ENCODE measurements at regions not wholly inside any gene's neighbourhood (a gene's known extent, or its start where the extent isn't known, plus 50 kb on each side); places are given as distances from the start of the nearest gene placed in this dataset.

DNA sequence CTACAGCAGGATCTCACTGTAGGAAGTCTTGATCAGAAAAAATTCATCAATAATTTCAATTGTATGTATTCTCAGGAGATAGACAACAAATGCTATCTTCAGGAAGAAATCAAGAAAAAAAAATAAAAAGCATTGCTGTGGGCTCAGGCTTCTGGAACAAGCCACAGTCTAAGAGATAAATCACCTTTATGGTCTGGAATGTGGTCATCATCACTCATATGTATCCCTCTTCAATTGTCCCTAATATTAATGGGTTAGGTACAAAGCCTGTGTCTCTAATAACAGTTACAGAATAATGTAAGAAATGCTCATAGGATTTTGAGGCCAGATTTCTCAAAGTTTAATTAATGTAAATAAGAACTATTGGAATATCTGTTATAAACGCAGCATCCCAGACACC is 305.9 kb upstream of the ANO3 start:
- WGBS, 3 donors, result 86 to 92% (median 89%) methylated on average over 1 of the region's 1 CpG
- Histone ChIP-seq H3K27ac (no peak overlapping the region), H3K4me1 (no peaks in the 10 kb centered on the region), H3K27me3 (ENCODE audit: insufficient read depth in 3 of 3, low read length in 2 of 3) (no peaks in the 10 kb centered on the region), H3K9me3 (no peaks in the 10 kb centered on the region), H3K4me3 (no peak overlapping the region), H3K36me3 (ENCODE audit: insufficient read depth in 1 of 2, low read depth in 1 of 2) (no peaks in the 10 kb centered on the region)
- TF ChIP-seq, protein P1, sequence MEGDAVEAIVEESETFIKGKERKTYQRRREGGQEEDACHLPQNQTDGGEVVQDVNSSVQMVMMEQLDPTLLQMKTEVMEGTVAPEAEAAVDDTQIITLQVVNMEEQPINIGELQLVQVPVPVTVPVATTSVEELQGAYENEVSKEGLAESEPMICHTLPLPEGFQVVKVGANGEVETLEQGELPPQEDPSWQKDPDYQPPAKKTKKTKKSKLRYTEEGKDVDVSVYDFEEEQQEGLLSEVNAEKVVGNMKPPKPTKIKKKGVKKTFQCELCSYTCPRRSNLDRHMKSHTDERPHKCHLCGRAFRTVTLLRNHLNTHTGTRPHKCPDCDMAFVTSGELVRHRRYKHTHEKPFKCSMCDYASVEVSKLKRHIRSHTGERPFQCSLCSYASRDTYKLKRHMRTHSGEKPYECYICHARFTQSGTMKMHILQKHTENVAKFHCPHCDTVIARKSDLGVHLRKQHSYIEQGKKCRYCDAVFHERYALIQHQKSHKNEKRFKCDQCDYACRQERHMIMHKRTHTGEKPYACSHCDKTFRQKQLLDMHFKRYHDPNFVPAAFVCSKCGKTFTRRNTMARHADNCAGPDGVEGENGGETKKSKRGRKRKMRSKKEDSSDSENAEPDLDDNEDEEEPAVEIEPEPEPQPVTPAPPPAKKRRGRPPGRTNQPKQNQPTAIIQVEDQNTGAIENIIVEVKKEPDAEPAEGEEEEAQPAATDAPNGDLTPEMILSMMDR (IDR thresholded peaks at IDR 0.05), result no peak
- intact Hi-C loops (cut with DNase I), result no loop called here
- no peak for ATAC-seq
- no peak for DNase-seq

DNA sequence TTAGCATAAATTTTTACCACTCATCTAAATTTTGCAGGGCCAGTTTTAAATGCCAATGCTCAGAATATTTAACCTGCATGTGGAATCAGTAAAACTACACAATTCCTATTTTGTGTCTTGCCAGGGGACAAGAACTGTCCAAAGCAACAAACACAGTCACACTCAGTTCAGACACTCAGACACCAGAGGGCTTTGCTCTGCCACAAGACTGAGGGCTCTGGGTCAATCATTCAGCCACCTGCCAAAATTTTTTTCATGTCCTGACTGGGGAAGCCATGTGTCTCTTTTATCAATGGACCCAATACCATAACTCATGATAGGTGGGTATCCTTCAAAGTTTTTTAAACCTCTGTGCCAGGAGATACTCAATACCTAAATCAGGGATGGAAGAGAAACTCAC is 304.0 kb upstream of the ANO3 start:
- no peak for ATAC-seq
- intact Hi-C loops (cut with DNase I), result no loop called here

DNA sequence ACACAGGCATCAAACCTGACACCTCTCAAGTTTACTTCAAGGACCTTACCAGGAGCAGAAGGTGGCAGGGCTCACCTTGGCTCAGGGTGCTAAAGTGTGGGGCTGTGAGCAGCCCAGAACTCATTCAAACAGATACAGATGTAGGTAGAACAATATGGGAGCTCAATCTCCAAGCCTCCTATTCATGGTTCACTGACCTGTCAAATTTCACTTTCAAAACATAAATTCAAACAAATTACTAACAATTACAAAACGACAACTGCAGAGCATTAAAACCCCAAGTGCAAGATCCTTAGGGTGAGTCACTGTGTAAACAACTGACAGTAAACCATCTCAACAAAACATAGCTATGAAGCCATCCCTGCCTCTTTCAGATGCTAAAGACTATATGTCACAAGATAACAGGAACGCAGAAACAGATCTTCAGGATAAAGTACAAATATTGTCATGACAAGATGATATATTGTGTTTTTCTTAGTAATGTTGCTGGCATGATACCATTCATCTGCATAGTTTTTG is 303.5 kb upstream of the ANO3 start:
- no peak for DNase-seq
- 64 to 74% (median 65%) methylated on average over 2 of the region's 2 CpGs for WGBS, 3 donors
- no peak overlapping the region for H3K27ac ChIP-seq
- H3K27me3 ChIP-seq (ENCODE audit: insufficient read depth in 3 of 3, low read length in 2 of 3), result no peaks in the 10 kb centered on the region
- TF ChIP-seq, protein P1 (IDR thresholded peaks at IDR 0.05), result no peak
- H3K36me3 ChIP-seq (ENCODE audit: insufficient read depth in 1 of 2, low read depth in 1 of 2), result no peaks in the 10 kb centered on the region
- ATAC-seq, result no peak
- H3K4me3 ChIP-seq, result no peak overlapping the region
- H3K4me1 ChIP-seq, result no peaks in the 10 kb centered on the region
- no peaks in the 10 kb centered on the region for H3K9me3 ChIP-seq
- intact Hi-C loops (cut with DNase I), result no loop called here

More for the DNA sequence above, 304.0 kb upstream of the ANO3 start:
- Histone ChIP-seq H3K9me3 (no peaks in the 10 kb centered on the region), H3K4me3 (no peak overlapping the region), H3K27ac (no peak overlapping the region), H3K27me3 (ENCODE audit: insufficient read depth in 3 of 3, low read length in 2 of 3) (no peaks in the 10 kb centered on the region), H3K4me1 (no peaks in the 10 kb centered on the region), H3K36me3 (ENCODE audit: insufficient read depth in 1 of 2, low read depth in 1 of 2) (no peaks in the 10 kb centered on the region)
- TF ChIP-seq, protein P1 (IDR thresholded peaks at IDR 0.05), result no peak
- DNase-seq, result no peak

DNA sequence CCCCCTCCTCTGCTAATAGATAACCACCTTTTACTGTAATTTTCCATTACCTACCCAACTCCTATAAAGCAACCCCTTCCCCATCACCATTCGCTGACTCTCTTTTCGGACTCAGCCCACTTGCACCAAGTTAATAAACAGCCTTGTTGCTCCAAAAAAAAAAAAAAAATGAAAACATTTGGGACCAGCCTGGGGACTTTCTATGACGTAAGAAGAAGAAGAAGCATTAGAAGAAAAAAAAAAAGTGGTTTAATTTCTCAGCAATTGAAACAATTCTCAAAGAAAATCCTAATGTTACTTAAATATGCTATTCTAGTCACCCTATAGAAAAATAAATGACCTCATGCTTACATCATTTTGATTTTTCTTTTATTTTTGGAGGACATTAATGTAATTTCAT is 301.5 kb upstream of the ANO3 start:
- no peaks in the 10 kb centered on the region for H3K36me3 ChIP-seq (ENCODE audit: insufficient read depth in 1 of 2, low read depth in 1 of 2)
- H3K4me3 ChIP-seq, result no peak overlapping the region
- no peaks in the 10 kb centered on the region for H3K9me3 ChIP-seq
- ATAC-seq (no peak), DNase-seq (no peak)
- no peaks in the 10 kb centered on the region for H3K4me1 ChIP-seq
- H3K27me3 ChIP-seq (ENCODE audit: insufficient read depth in 3 of 3, low read length in 2 of 3), result no peaks in the 10 kb centered on the region
- intact Hi-C loops (cut with DNase I), result no loop called here
- TF ChIP-seq, protein P1 (IDR thresholded peaks at IDR 0.05), result no peak
- 72 to 86% (median 78%) methylated on average over 3 of the region's 3 CpGs for WGBS, 3 donors
- no peak overlapping the region for H3K27ac ChIP-seq

DNA sequence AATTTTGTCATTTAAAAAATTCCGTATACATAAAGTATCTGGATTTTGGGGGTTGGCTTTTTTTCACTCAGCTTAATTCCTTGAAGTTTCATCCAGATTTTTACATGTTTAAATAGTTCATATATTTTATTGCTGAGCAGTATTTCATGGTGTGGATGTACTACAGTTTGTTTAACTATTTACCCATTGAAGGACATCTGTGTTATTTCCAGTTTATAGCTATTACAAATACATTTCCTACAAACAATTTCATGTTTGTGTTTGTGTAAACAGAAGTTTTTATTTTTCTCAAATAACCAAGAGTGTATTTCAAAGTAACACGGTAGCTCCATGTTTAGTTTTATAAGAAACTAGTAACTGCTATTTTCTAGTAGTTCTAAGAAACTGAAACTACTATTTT is 299.7 kb upstream of the ANO3 start:
- DNase-seq, result no peak
- H3K27ac ChIP-seq, result no peak overlapping the region
- ATAC-seq, result no peak
- H3K27me3 ChIP-seq (ENCODE audit: insufficient read depth in 3 of 3, low read length in 2 of 3), result no peaks in the 10 kb centered on the region
- H3K4me1 ChIP-seq, result no peaks in the 10 kb centered on the region
- no peak overlapping the region for H3K4me3 ChIP-seq
- intact Hi-C loops (cut with DNase I), result no loop called here
- TF ChIP-seq, protein P1 (IDR thresholded peaks at IDR 0.05), result no peak
- 38 to 39% (median 38%) methylated on average over 2 of the region's 2 CpGs for WGBS, 3 donors
- no peaks in the 10 kb centered on the region for H3K9me3 ChIP-seq
- no peaks in the 10 kb centered on the region for H3K36me3 ChIP-seq (ENCODE audit: insufficient read depth in 1 of 2, low read depth in 1 of 2)
